ENCODE measurements at regions not wholly inside any gene's neighbourhood (a gene's known extent, or its start where the extent isn't known, plus 50 kb on each side); places are given as distances from the start of the nearest gene placed in this dataset.

DNA sequence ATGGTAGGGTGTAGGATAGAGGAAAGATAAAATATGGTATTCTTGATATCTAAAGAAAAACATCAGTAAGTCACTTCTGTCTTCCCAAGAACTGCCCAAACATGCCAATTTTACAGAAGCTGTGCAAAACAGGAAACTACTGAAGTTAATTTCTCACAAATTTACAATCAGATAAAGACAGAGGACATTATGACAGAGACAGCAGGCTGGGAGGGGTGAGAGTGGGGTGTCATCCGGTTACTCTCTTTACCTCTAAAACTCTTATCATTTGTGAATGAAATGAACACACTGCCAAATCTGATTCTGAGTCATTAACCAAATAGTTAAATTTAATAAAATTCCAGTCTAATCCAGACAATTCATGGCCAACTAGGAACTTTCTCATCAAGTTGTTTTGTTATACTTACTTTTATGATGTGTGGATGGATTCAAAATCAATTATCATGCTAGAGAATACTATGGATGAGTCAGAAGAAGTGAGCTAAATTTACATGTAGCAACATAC, 323.2 kb upstream of the MEX3C start:
- TF ChIP-seq POLR2A (IDR thresholded peaks at IDR 0.05) (no peak), POLR2AphosphoS5 (IDR thresholded peaks at IDR 0.05; ENCODE audit: insufficient read depth in 1 of 2, low read depth in 1 of 2) (no peak)
- TF ChIP-seq, protein P1, sequence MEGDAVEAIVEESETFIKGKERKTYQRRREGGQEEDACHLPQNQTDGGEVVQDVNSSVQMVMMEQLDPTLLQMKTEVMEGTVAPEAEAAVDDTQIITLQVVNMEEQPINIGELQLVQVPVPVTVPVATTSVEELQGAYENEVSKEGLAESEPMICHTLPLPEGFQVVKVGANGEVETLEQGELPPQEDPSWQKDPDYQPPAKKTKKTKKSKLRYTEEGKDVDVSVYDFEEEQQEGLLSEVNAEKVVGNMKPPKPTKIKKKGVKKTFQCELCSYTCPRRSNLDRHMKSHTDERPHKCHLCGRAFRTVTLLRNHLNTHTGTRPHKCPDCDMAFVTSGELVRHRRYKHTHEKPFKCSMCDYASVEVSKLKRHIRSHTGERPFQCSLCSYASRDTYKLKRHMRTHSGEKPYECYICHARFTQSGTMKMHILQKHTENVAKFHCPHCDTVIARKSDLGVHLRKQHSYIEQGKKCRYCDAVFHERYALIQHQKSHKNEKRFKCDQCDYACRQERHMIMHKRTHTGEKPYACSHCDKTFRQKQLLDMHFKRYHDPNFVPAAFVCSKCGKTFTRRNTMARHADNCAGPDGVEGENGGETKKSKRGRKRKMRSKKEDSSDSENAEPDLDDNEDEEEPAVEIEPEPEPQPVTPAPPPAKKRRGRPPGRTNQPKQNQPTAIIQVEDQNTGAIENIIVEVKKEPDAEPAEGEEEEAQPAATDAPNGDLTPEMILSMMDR (IDR thresholded peaks at IDR 0.05), result no peak

All from vagina (tissue), 2 donors.